Keratinocyte (primary cell): ENCODE measurements at regions not wholly inside any gene's neighbourhood (a gene's known extent, or its start where the extent isn't known, plus 50 kb on each side); places are given as distances from the start of the nearest gene placed in this dataset.

Experiments used
- CTCF ChIP-seq, 3 experiments: IDR thresholded peaks in 1 of 3; conservative IDR thresholded peaks in 1 of 3; optimal IDR thresholded peaks in 1 of 3; 2 replicates in 2 of 3; 3 replicates in 1 of 3; pipeline versions ENCODE3 to v1.5.1; 2011; ENCODE audit warnings: low read length in 3 of 3, mild to moderate bottlenecking in 3 of 3, moderate library complexity in 2 of 3, control low read depth in 1 of 3, inconsistent platforms in 1 of 3; ENCODE audit not compliant: insufficient read depth in 2 of 3; ENCODE audit errors: extremely low read depth in 1 of 3
- EZH2 ChIP-seq: IDR thresholded peaks from one replicate; pipeline ENCODE4 v1.6.1; 2012; ENCODE audit warnings: inconsistent platforms, mild to moderate bottlenecking, low read length, moderate library complexity

DNA sequence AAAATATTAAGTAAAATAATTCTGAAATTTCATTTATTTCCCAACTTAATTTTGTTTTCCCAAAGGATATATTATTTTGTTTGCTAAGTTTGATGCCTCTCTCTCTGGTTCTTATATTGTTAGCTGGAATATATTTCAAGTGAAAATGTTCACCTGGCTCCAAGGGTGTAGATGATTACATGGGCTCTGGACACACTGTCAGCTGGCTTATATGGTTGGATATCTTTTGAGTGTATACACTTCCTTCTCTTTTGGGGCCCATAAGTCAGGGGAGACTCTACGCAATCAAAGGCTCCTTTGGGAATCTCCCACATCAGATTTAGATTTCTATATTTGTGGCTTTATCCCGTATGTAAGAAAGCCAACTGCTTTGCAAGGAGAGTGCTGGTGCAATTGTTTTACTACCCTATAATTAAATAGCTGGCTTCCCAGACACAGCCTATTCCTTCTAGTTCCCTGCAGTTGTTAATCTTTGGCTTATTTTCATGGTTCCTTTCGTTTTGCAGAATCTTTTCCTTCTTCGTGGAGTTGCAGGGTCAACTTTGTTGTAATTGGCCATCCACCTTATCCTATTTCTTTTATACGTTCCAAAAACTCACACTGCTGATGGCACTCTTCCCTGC lies 225.7 kb downstream of the DPH6 start:
- no peak for TF ChIP-seq CTCF (optimal IDR thresholded peaks at IDR 0.05 in 1 of 3, IDR thresholded peaks at IDR 0.05 in 1 of 3, conservative IDR thresholded peaks at IDR 0.05 in 1 of 3; ENCODE audit: extremely low read depth in 1 of 3, insufficient read depth in 2 of 3, low read length in 3 of 3)
- no peak for TF ChIP-seq EZH2
